ENCODE measurements at regions not wholly inside any gene's neighbourhood (a gene's known extent, or its start where the extent isn't known, plus 50 kb on each side); places are given as distances from the start of the nearest gene placed in this dataset.
"Not testable (repeated sequence)": the region's sequence is repeated elsewhere in the genome, so short reads cannot be mapped to it uniquely, and the experiment has no call there.

GRCh38 chr7:48992816-48993215 is 68.5 kb downstream of the CDC14C start:
- DNase-seq (ENCODE audit: low spot score), result no peak

GRCh38 chr7:49001610-49002033 is 77.3 kb downstream of the CDC14C start:
- peak; percentile 1 for DNase-seq (ENCODE audit: low spot score)

GRCh38 chr7:49010717-49011116 is 86.4 kb downstream of the CDC14C start:
- DNase-seq (ENCODE audit: low spot score), result no peak

- DNase-seq (ENCODE audit: low spot score), result no peak
These were observed 90.5 kb downstream of the CDC14C start for GRCh38 chr7:49014870-49015269.

- no peak for DNase-seq (ENCODE audit: low spot score)
These were observed 95.8 kb downstream of the CDC14C start for GRCh38 chr7:49020145-49020544.

- DNase-seq (ENCODE audit: low spot score), result no peak
These were observed 98.1 kb downstream of the CDC14C start for GRCh38 chr7:49022448-49022847.

GRCh38 chr7:49023345-49024328 is 99.3 kb downstream of the CDC14C start:
- DNase-seq (ENCODE audit: low spot score), result no peak

GRCh38 chr7:49030221-49030620 is 105.9 kb downstream of the CDC14C start:
- no peak for DNase-seq (ENCODE audit: low spot score)

GRCh38 chr7:49033140-49033539 is 108.8 kb downstream of the CDC14C start:
- not testable (repeated sequence) for DNase-seq (ENCODE audit: low spot score)

GRCh38 chr7:49037346-49038210 is 113.2 kb downstream of the CDC14C start:
- no peak for DNase-seq (ENCODE audit: low spot score)

GRCh38 chr7:49038821-49039358 is 114.5 kb downstream of the CDC14C start:
- no peak for DNase-seq (ENCODE audit: low spot score)

GRCh38 chr7:49060743-49061142 is 136.4 kb downstream of the CDC14C start:
- DNase-seq (ENCODE audit: low spot score), result no peak

- DNase-seq (ENCODE audit: low spot score), result no peak
These were observed 150.2 kb downstream of the CDC14C start for GRCh38 chr7:49074538-49074937.

- no peak for DNase-seq (ENCODE audit: low spot score)
These were observed 156.6 kb downstream of the CDC14C start for GRCh38 chr7:49080896-49081475.

- DNase-seq (ENCODE audit: low spot score), result no peak
These were observed 163.7 kb downstream of the CDC14C start for GRCh38 chr7:49088017-49088416.

- DNase-seq (ENCODE audit: low spot score), result no peak
These were observed 165.4 kb downstream of the CDC14C start for GRCh38 chr7:49089717-49090116.

- no peak for DNase-seq (ENCODE audit: low spot score)
These were observed 166.7 kb downstream of the CDC14C start for GRCh38 chr7:49091089-49091488.

GRCh38 chr7:49091519-49091918 is 167.2 kb downstream of the CDC14C start:
- no peak for DNase-seq (ENCODE audit: low spot score)

GRCh38 chr7:49093218-49093617 is 168.9 kb downstream of the CDC14C start:
- DNase-seq (ENCODE audit: low spot score), result no peak

GRCh38 chr7:49094866-49095265 is 170.5 kb downstream of the CDC14C start:
- DNase-seq (ENCODE audit: low spot score), result no peak

GRCh38 chr7:49099587-49100326 is 175.4 kb downstream of the CDC14C start:
- DNase-seq (ENCODE audit: low spot score), result no peak

Measured in globus pallidus (tissue), 1 donor.